22Rv1 (cell line): ENCODE measurements at regions not wholly inside any gene's neighbourhood (a gene's known extent, or its start where the extent isn't known, plus 50 kb on each side); places are given as distances from the start of the nearest gene placed in this dataset.

Source experiments
- ZFX ChIP-seq: fragments of 450-650 bp; IDR thresholded peaks from 2 replicates; pipeline ENCODE4 v1.6.1; 2017; ENCODE audit warnings: antibody characterized with exemption, borderline replicate concordance
- TF ChIP-seq, protein P1 (sequence below): fragments of 450-650 bp; IDR thresholded peaks from 2 replicates; pipeline ENCODE4 v1.5.1; 2017; ENCODE audit warnings: mild to moderate bottlenecking

DNA sequence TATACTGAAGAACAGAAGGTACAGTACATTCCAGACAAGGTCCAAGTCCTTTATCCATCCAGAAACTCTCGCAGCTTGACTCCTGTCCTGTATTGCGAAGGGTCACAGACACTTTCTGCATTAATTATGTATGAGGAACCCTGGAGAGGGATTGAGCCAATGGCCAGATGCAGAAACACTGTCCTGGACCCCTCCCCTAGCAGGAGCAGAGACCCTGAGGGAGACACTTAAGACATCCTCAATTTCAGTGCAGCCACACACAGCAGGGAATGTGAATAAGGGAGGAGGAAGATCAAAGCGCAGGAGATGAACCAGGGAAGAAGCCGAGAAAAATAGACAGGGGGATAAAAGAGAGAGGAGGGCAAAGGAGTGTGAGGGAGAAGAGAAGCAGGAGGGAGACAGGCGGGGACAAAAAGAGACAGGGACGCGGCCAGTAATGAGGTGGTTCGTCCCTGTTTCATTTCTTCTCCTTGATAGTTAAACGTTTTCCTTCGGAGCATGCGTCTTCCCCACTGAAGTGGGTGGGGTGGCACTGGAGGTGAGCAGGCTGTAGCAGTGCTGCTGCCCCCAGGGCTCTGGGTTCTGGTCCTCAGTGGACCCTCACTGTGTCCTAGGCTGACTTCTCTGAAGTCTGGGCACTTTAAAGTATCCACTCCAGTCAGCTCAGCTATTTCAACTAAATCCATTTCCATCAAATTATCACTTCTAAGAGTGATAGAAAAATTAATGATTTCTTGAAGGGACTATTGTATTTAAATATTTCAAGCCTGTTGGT lies 356.4 kb upstream of the NOCT start:
- TF ChIP-seq, protein P1, sequence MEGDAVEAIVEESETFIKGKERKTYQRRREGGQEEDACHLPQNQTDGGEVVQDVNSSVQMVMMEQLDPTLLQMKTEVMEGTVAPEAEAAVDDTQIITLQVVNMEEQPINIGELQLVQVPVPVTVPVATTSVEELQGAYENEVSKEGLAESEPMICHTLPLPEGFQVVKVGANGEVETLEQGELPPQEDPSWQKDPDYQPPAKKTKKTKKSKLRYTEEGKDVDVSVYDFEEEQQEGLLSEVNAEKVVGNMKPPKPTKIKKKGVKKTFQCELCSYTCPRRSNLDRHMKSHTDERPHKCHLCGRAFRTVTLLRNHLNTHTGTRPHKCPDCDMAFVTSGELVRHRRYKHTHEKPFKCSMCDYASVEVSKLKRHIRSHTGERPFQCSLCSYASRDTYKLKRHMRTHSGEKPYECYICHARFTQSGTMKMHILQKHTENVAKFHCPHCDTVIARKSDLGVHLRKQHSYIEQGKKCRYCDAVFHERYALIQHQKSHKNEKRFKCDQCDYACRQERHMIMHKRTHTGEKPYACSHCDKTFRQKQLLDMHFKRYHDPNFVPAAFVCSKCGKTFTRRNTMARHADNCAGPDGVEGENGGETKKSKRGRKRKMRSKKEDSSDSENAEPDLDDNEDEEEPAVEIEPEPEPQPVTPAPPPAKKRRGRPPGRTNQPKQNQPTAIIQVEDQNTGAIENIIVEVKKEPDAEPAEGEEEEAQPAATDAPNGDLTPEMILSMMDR, result no peak
- no peak for TF ChIP-seq ZFX
